Skeletal muscle tissue (tissue), 3 donors: ENCODE measurements at regions not wholly inside any gene's neighbourhood (a gene's known extent, or its start where the extent isn't known, plus 50 kb on each side); places are given as distances from the start of the nearest gene placed in this dataset.
"Not testable (repeated sequence)": the region's sequence is repeated elsewhere in the genome, so short reads cannot be mapped to it uniquely, and the experiment has no call there.

Experiments
- H3K27ac ChIP-seq: one replicate; pipeline ENCODE4 v1.7.0; 2013; ENCODE audit warnings: mild to moderate bottlenecking, low read depth, low read length, inconsistent platforms
- H3K27me3 ChIP-seq, 3 donors: one replicate each; pipeline ENCODE4 v1.7.0; 2013; ENCODE audit warnings: low read length in 3 of 3; ENCODE audit not compliant: control insufficient read depth in 3 of 3, insufficient read depth in 3 of 3
- H3K36me3 ChIP-seq, 3 donors: one replicate each; pipeline ENCODE4 v1.7.0; 2013; ENCODE audit warnings: low read length in 3 of 3; ENCODE audit not compliant: control insufficient read depth in 3 of 3, insufficient read depth in 3 of 3
- H3K4me1 ChIP-seq, 3 donors: one replicate each; pipeline ENCODE4 v1.7.0; 2013; ENCODE audit warnings: low read length in 3 of 3, mild to moderate bottlenecking in 3 of 3; ENCODE audit not compliant: control insufficient read depth in 3 of 3, insufficient read depth in 3 of 3
- H3K4me3 ChIP-seq, 3 donors: one replicate each; pipeline ENCODE4 v1.7.0; 2013; ENCODE audit warnings: low read length in 3 of 3
- H3K9ac ChIP-seq, 3 donors: one replicate each; pipeline ENCODE4 v1.7.0; 2013; ENCODE audit warnings: low read length in 3 of 3, mild to moderate bottlenecking in 3 of 3, moderate library complexity in 2 of 3, low read depth in 1 of 3
- H3K9me3 ChIP-seq, 3 donors: one replicate each; pipeline ENCODE4 v1.7.0; 2013; ENCODE audit warnings: low read length in 3 of 3; ENCODE audit not compliant: control insufficient read depth in 3 of 3
- donor health status: Osteomylitis.

- Histone ChIP-seq H3K9me3 (no peaks in the 10 kb centered on the region), H3K4me1 (no peaks in the 10 kb centered on the region), H3K27me3 (no peaks in the 10 kb centered on the region), H3K9ac (no peak overlapping the region), H3K4me3 (no peak overlapping the region), H3K27ac (no peak overlapping the region), H3K36me3 (no peaks in the 10 kb centered on the region)
These were observed 432.0 kb downstream of the GLUD2 start for GRCh38 chrX:121479406-121479805.

- H3K4me3 ChIP-seq: no peak overlapping the region
These were observed 449.6 kb downstream of the GLUD2 start for GRCh38 chrX:121496966-121497365.

DNA sequence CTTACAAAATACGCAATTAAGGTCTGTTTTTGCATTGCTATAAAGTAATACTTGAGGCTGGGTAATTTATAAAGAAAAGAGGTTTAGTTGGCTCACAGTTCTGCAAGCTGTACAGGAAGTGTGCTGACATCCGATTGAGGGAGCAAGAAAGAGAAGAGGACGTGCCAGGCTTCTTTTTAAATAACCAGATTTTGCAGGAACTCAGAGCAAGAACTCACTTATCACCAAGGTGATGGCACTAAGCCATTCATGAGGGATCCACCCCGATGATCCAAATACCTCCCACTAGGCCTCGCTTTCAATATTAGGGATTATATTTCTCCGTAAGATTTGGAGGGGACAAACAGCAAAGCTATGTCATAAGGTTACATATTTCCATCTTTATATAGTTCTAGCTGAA, 456.7 kb downstream of the GLUD2 start:
- H3K9ac ChIP-seq: no peak overlapping the region

More at GRCh38 chrX:121496966-121497365, 449.6 kb downstream of the GLUD2 start:
- no peak overlapping the region for H3K27ac ChIP-seq
- H3K36me3 ChIP-seq: no peaks in the 10 kb centered on the region
- no peaks in the 10 kb centered on the region for H3K9me3 ChIP-seq
- H3K4me1 ChIP-seq: no peaks in the 10 kb centered on the region
- H3K9ac ChIP-seq: no peak overlapping the region
- H3K27me3 ChIP-seq: no peaks in the 10 kb centered on the region

DNA sequence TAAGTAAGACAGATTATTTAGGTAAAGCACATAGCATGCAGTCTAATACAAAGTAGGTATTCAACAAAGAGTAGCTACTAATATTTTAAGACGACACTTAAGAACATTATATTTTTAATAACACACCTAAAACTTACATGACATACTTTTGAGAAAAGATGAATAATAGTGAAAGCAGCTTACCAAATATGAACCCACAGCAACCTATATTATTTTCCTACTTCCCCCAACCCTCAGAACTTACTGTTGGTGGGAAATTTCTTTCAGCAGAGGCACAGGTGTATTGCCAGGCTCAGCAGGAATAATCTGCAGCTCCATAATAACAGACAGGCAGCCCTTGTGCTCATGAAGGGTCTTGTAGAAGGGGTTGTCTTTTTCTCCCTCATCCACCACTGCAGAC, 498.9 kb downstream of the GLUD2 start:
- H3K4me3 ChIP-seq: no peak overlapping the region
- no peaks in the 10 kb centered on the region for H3K27me3 ChIP-seq
- no peak overlapping the region for H3K9ac ChIP-seq
- H3K36me3 ChIP-seq: no peaks in the 10 kb centered on the region
- H3K9me3 ChIP-seq: no peaks in the 10 kb centered on the region
- H3K4me1 ChIP-seq: no peaks in the 10 kb centered on the region
- H3K27ac ChIP-seq: no peak overlapping the region

More for the DNA sequence above, 456.7 kb downstream of the GLUD2 start:
- Histone ChIP-seq H3K4me3 (no peak overlapping the region), H3K4me1 (no peaks in the 10 kb centered on the region), H3K27ac (no peak overlapping the region), H3K9me3 (no peaks in the 10 kb centered on the region), H3K27me3 (no peaks in the 10 kb centered on the region), H3K36me3 (no peaks in the 10 kb centered on the region)

GRCh38 chrX:121558886-121559285, 511.5 kb downstream of the GLUD2 start:
- Histone ChIP-seq H3K9ac (no peak overlapping the region), H3K27ac (no peak overlapping the region), H3K27me3 (no peaks in the 10 kb centered on the region), H3K4me1 (no peaks in the 10 kb centered on the region), H3K4me3 (no peak overlapping the region), H3K9me3 (no peaks in the 10 kb centered on the region), H3K36me3 (no peaks in the 10 kb centered on the region)

- H3K4me3 ChIP-seq: no peak overlapping the region
- no peaks in the 10 kb centered on the region for H3K27me3 ChIP-seq
- H3K9ac ChIP-seq: no peak overlapping the region
- no peaks in the 10 kb centered on the region for H3K36me3 ChIP-seq
- no peaks in the 10 kb centered on the region for H3K9me3 ChIP-seq
- no peak overlapping the region for H3K27ac ChIP-seq
- no peaks in the 10 kb centered on the region for H3K4me1 ChIP-seq
These were observed 515.2 kb downstream of the GLUD2 start for GRCh38 chrX:121562616-121563015.

DNA sequence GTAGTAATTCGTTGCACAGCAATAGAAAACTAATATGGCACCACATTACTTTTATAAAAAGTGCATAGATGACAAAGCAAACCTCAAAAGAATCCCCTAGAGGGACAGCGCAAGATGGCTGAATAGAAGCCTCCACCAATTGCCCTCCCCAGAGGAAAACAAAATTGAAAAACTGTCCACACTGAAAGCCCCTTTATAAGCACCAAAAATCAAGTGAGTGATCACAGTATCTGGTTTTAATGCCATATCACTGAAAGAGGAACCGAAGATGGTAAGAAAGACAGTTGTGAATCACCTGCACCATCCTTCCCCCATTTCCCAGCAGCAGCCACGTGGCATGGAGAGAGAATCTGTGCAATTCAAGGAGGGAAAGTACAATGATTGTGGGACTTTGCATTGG, 522.2 kb downstream of the GLUD2 start:
- Histone ChIP-seq H3K9ac (no peak overlapping the region), H3K4me3 (no peak overlapping the region), H3K27me3 (no peaks in the 10 kb centered on the region), H3K4me1 (no peaks in the 10 kb centered on the region), H3K36me3 (no peaks in the 10 kb centered on the region), H3K27ac (no peak overlapping the region), H3K9me3 (no peaks in the 10 kb centered on the region)

DNA sequence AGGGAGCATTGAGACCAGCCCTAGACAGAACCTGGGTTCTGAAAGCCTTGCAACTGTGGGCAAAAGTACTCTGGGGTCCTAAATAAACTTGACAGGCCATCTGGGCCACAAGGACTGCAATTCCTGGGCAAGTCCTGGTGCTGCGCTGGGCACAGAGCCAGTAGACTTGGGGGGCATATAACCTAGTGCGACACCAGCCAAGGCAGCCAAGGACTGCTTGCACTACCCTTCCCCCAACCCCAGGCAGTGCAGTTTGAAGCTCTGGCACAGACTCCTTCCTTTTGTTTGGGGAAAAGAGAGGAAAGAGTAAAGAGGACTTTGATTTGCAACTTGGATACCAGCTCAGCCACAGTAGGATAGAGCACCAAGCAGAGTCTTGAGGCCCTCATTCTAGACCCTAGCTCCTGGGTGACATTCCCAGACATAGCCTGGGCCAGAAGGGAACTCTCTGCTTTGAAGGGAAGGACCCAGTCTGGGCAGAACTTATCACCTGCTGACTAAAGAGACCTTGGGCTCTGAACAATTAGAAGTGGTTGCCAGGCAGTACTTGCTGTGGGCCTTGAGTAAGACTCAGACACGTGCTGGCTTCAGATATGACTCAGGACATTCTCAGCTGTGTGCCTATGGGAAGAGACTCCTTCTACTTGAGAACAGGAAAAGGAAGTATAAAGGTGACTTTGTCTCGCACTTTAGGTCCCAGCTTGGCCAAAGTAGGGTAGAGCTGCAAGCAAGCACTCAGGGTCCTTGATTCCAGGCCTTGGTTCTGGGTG, 522.8 kb downstream of the GLUD2 start:
- Histone ChIP-seq H3K9ac (no peak overlapping the region), H3K4me1 (no peaks in the 10 kb centered on the region), H3K4me3 (no peak overlapping the region), H3K27me3 (no peaks in the 10 kb centered on the region), H3K9me3 (no peaks in the 10 kb centered on the region), H3K27ac (no peak overlapping the region), H3K36me3 (no peaks in the 10 kb centered on the region)

DNA sequence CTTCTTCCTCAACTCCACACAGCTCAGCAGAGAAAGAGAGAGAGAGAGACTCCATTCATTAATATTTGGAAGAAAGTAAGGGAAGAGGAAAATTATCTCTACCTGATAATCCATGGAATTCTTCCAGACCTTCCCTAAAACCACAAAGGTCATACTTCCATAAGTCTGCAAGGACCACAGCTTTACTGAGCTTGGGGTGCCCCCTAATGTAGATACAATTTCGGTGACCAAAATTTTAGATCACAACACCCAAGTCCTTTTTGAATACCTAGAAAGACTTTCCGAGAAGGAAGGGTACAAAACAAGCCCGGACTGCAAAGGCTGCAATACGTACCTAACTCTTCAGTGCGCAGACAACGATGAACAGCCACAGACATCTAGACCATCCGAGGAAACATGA, 523.9 kb downstream of the GLUD2 start:
- no peaks in the 10 kb centered on the region for H3K36me3 ChIP-seq
- no peaks in the 10 kb centered on the region for H3K27me3 ChIP-seq
- no peak overlapping the region for H3K4me3 ChIP-seq
- no peak overlapping the region for H3K9ac ChIP-seq
- no peak overlapping the region for H3K27ac ChIP-seq
- no peaks in the 10 kb centered on the region for H3K4me1 ChIP-seq
- no peaks in the 10 kb centered on the region for H3K9me3 ChIP-seq

- not testable (repeated sequence) for H3K9ac ChIP-seq, H3K9me3 ChIP-seq, H3K27me3 ChIP-seq, H3K4me1 ChIP-seq, H3K27ac ChIP-seq, H3K36me3 ChIP-seq, H3K4me3 ChIP-seq
These were observed 527.0 kb downstream of the GLUD2 start for GRCh38 chrX:121574384-121574783.
